ENCODE measurements at regions not wholly inside any gene's neighbourhood (a gene's known extent, or its start where the extent isn't known, plus 50 kb on each side); places are given as distances from the start of the nearest gene placed in this dataset.

DNA sequence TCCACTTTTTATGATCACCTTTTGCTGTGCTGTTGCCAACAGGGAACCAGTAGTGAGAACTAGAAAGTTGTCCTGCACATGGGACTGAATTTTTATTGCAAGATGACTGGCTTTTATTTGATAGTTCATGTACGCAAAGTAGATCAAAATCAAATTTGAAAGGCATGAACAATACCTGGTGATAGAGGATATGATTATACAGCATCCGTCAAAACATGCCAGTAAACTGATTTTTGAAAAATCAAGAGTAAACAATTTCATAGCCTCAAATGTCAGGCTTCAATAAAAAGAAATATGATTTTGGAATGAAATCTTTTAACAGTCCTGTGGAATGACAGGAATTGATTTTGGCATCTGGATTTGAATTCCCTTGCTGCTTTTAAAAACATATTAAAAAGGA is 219.6 kb upstream of the LRRN1 start:
- no peaks in the 10 kb centered on the region for H3K9me3 ChIP-seq
- no peak overlapping the region for H3K27ac ChIP-seq (replicated peaks in 1 of 4)
- WGBS, result 92% methylated on average over 2 of the region's 2 CpGs
- no peaks in the 10 kb centered on the region for H3K36me3 ChIP-seq
- TF ChIP-seq, protein P1, sequence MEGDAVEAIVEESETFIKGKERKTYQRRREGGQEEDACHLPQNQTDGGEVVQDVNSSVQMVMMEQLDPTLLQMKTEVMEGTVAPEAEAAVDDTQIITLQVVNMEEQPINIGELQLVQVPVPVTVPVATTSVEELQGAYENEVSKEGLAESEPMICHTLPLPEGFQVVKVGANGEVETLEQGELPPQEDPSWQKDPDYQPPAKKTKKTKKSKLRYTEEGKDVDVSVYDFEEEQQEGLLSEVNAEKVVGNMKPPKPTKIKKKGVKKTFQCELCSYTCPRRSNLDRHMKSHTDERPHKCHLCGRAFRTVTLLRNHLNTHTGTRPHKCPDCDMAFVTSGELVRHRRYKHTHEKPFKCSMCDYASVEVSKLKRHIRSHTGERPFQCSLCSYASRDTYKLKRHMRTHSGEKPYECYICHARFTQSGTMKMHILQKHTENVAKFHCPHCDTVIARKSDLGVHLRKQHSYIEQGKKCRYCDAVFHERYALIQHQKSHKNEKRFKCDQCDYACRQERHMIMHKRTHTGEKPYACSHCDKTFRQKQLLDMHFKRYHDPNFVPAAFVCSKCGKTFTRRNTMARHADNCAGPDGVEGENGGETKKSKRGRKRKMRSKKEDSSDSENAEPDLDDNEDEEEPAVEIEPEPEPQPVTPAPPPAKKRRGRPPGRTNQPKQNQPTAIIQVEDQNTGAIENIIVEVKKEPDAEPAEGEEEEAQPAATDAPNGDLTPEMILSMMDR (IDR thresholded peaks at IDR 0.05), result no peak
- no peak for TF ChIP-seq POLR2A (IDR thresholded peaks at IDR 0.05; ENCODE audit: low read depth)
- TF ChIP-seq POLR2AphosphoS5 (IDR thresholded peaks at IDR 0.05), result no peak
- no peak for TF ChIP-seq EP300 (IDR thresholded peaks at IDR 0.05)
- no peak overlapping the region for H3K4me3 ChIP-seq
- intact Hi-C loops (cut with DNase I), result no loop called here
- H3K27me3 ChIP-seq, result no peaks in the 10 kb centered on the region
- no peaks in the 10 kb centered on the region for H3K4me1 ChIP-seq
- DNase-seq (ENCODE audit: extremely low spot score), result no peak

DNA sequence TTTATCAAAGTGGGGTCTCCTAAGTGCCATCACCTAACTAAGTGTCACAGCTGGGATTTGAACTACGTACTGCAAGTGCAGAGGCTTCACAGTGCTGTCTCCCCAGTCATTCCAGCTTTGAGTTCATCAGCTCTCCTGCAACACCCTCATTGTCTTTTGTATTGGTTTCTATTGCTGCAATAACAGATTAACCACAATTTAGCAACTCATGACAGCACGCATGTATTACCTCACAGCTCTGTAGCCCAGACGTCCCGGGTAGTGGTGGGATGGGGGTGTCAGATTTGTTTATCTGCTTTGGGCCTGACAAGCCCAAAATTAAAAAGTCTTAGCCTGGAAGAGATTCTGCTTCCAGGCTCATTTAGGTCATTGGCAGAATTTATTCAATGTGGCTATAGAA is 220.5 kb upstream of the LRRN1 start:
- TF ChIP-seq POLR2A (IDR thresholded peaks at IDR 0.05; ENCODE audit: low read depth) (no peak), EP300 (IDR thresholded peaks at IDR 0.05) (no peak), POLR2AphosphoS5 (IDR thresholded peaks at IDR 0.05) (no peak)
- TF ChIP-seq, protein P1 (IDR thresholded peaks at IDR 0.05), result no peak
- H3K4me1 ChIP-seq, result no peaks in the 10 kb centered on the region
- DNase-seq (ENCODE audit: extremely low spot score), result no peak
- WGBS, result 81% methylated on average over 4 of the region's 4 CpGs
- H3K27ac ChIP-seq (replicated peaks in 1 of 4), result no peak overlapping the region
- H3K9me3 ChIP-seq, result no peaks in the 10 kb centered on the region
- no peaks in the 10 kb centered on the region for H3K27me3 ChIP-seq
- intact Hi-C loops (cut with DNase I), result no loop called here
- no peaks in the 10 kb centered on the region for H3K36me3 ChIP-seq
- H3K4me3 ChIP-seq, result no peak overlapping the region

DNA sequence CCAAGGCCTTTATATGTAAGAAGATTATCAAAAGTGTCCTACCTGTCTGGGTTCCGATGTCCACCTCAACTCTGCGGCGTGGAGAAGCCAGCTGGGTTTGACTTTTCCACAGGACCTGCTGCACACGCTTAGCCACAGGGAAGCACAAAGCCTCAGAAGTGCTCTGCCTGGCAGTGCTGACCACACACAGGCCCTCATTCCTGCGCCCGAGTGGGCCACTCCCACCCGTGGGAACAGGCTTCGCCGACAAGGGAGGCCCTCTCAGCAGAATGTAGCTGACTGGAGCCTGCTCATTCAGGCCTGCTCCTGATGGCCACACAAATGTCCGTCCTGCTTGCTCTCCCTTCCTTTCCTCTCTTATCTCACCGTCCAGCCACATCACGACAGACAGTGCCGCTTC is 221.4 kb upstream of the LRRN1 start:
- TF ChIP-seq EP300 (IDR thresholded peaks at IDR 0.05) (no peak), POLR2A (IDR thresholded peaks at IDR 0.05; ENCODE audit: low read depth) (no peak), POLR2AphosphoS5 (IDR thresholded peaks at IDR 0.05) (no peak)
- TF ChIP-seq, protein P1 (IDR thresholded peaks at IDR 0.05), result no peak
- Histone ChIP-seq H3K4me1 (no peaks in the 10 kb centered on the region), H3K36me3 (no peaks in the 10 kb centered on the region), H3K9me3 (no peaks in the 10 kb centered on the region), H3K27me3 (no peaks in the 10 kb centered on the region), H3K27ac (replicated peaks in 1 of 4) (no peak overlapping the region), H3K4me3 (no peak overlapping the region)
- intact Hi-C loops (cut with DNase I), result no loop called here
- no peak for DNase-seq (ENCODE audit: extremely low spot score)
- 93% methylated on average over 10 of the region's 13 CpGs for whole genome bisulfite sequencing

DNA sequence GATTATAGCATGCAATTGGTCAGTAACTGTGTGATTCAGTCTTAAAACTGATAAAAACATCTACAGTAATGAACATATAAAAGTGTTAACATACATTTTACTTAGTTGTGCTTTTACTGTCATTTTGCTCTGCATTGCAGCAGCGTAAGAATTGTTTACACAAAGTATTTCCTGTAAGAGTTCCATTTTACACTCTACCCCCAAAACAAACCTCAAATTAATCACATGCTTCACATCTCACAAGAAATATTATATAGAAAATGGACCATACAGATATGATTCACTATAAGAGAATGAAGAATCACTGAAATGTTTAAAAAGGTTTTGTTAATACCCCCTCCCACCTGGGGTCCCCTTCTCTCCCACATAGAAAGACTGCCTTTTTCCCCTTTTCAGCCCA is 225.9 kb upstream of the LRRN1 start:
- Histone ChIP-seq H3K9me3 (no peaks in the 10 kb centered on the region), H3K27ac (replicated peaks in 1 of 4) (no peak overlapping the region), H3K4me1 (no peaks in the 10 kb centered on the region), H3K27me3 (no peaks in the 10 kb centered on the region), H3K36me3 (no peaks in the 10 kb centered on the region), H3K4me3 (no peak overlapping the region)
- 64% methylated on average over 1 of the region's 1 CpG for WGBS
- no peak for TF ChIP-seq EP300 (IDR thresholded peaks at IDR 0.05)
- TF ChIP-seq POLR2A (IDR thresholded peaks at IDR 0.05; ENCODE audit: low read depth), result no peak
- no peak for TF ChIP-seq POLR2AphosphoS5 (IDR thresholded peaks at IDR 0.05)
- TF ChIP-seq, protein P1 (IDR thresholded peaks at IDR 0.05), result no peak
- intact Hi-C loops (cut with DNase I), result no loop called here
- DNase-seq (ENCODE audit: extremely low spot score), result no peak

DNA sequence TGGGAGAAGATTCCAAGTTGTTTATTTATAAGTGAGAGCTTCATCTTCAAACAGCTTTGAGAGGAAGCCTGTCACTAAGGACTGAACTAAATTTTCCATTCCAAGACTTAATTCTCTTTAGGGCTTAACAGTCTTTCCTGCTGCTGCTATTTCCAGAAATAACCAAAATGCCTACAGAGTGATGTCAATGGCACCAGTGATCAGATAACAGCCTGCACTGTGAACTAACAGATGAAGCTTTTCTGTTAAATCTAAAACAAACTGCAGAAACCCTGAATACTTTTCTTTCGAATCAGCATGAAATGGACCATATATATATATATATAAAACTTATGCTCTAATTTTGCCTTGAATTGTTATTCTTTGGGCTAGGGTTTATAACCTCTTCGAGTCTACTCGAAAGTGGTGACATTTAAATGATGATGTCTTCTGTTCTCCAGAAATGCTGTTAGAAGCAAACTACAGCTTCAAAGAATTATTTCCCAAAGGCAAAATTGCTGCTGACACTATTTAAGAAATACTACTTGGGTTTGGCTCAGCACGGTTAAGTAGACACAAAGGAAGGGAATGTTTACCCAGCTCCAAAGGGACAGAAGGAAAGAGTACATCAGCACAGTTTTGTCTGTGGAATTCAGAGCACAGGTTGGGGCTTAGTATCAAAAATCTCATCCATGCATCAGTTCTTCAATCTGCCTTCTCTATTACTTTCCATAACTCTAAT is 238.5 kb upstream of the LRRN1 start:
- no peak for DNase-seq (ENCODE audit: extremely low spot score)
- 31% methylated on average over 4 of the region's 4 CpGs for WGBS
- intact Hi-C loops (cut with DNase I), result no loop called here
- H3K36me3 ChIP-seq, result no peaks in the 10 kb centered on the region
- H3K4me1 ChIP-seq, result peaks cover 0 to 7% (median 2%) of the 10 kb centered on the region in 4 donors
- no peaks in the 10 kb centered on the region for H3K9me3 ChIP-seq
- no peak overlapping the region for H3K27ac ChIP-seq (replicated peaks in 1 of 4)
- no peak overlapping the region for H3K4me3 ChIP-seq
- TF ChIP-seq, protein P1 (IDR thresholded peaks at IDR 0.05), result no peak
- TF ChIP-seq EP300 (IDR thresholded peaks at IDR 0.05), result no peak
- TF ChIP-seq POLR2A (IDR thresholded peaks at IDR 0.05; ENCODE audit: low read depth), result no peak
- no peak for TF ChIP-seq POLR2AphosphoS5 (IDR thresholded peaks at IDR 0.05)
- no peaks in the 10 kb centered on the region for H3K27me3 ChIP-seq
